ENCODE measurements at regions not wholly inside any gene's neighbourhood (a gene's known extent, or its start where the extent isn't known, plus 50 kb on each side); places are given as distances from the start of the nearest gene placed in this dataset.
"Not testable (repeated sequence)": the region's sequence is repeated elsewhere in the genome, so short reads cannot be mapped to it uniquely, and the experiment has no call there.

DNA sequence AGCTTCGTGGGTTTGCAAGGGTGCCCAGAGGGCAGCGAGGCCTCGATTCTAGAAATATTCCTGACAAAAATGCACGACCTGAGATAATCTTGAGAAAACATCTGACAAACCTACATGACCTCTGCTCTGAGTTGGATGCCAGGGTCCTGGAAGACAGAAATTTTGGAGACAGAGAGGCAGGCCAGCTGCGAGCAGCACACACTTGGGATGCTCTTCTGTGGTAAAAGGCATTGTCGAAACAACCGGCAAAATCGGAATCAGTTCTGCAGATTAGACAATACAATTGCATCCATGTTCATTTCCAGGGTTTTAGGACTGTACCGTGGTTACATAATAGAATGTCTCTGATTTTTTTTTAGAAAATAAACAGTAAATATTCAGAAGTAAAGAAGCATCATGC lies 74.2 kb downstream of the GADD45G start:
- H3K36me3 ChIP-seq (ENCODE audit: low read depth) = no peaks in the 10 kb centered on the region
- DNase-seq (no peak), ATAC-seq (no peak)
- peaks cover 18% of the 10 kb centered on the region for H3K4me1 ChIP-seq (ENCODE audit: low read depth)
- H3K9me3 ChIP-seq = no peaks in the 10 kb centered on the region
- H3K4me3 ChIP-seq = no peak overlapping the region
- intact Hi-C loops (cut with DNase I, micrococcal nuclease) = no loop called here
- TF ChIP-seq, protein P1, sequence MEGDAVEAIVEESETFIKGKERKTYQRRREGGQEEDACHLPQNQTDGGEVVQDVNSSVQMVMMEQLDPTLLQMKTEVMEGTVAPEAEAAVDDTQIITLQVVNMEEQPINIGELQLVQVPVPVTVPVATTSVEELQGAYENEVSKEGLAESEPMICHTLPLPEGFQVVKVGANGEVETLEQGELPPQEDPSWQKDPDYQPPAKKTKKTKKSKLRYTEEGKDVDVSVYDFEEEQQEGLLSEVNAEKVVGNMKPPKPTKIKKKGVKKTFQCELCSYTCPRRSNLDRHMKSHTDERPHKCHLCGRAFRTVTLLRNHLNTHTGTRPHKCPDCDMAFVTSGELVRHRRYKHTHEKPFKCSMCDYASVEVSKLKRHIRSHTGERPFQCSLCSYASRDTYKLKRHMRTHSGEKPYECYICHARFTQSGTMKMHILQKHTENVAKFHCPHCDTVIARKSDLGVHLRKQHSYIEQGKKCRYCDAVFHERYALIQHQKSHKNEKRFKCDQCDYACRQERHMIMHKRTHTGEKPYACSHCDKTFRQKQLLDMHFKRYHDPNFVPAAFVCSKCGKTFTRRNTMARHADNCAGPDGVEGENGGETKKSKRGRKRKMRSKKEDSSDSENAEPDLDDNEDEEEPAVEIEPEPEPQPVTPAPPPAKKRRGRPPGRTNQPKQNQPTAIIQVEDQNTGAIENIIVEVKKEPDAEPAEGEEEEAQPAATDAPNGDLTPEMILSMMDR (IDR thresholded peaks at IDR 0.05) = no peak

DNA sequence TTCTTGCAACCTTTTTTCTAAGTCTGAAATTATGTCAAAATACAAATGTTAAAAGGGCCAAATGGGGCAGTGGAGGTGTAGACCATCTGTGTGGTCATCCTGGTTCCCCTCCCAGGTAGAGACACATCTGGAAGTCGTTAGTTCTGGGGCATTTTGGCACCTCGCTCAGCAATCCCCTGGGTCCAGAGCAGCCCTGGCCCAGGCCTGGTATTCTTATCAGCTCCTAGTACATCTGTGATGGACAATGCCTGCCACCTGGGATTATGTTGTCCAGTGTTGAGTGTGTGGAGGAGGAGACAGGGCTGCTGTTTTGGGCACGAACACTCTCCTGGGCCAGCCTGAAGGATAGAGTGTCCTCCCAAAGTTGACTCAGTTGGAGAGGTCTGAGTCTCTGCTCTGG lies 74.8 kb downstream of the GADD45G start:
- intact Hi-C loops (cut with DNase I, micrococcal nuclease) = no loop called here
- Histone ChIP-seq H3K36me3 (ENCODE audit: low read depth) (no peaks in the 10 kb centered on the region), H3K4me3 (no peak overlapping the region), H3K9me3 (no peaks in the 10 kb centered on the region), H3K4me1 (ENCODE audit: low read depth) (peaks cover 18% of the 10 kb centered on the region)
- DNase-seq (no peak), ATAC-seq (no peak)
- TF ChIP-seq, protein P1 (IDR thresholded peaks at IDR 0.05) = no peak

DNA sequence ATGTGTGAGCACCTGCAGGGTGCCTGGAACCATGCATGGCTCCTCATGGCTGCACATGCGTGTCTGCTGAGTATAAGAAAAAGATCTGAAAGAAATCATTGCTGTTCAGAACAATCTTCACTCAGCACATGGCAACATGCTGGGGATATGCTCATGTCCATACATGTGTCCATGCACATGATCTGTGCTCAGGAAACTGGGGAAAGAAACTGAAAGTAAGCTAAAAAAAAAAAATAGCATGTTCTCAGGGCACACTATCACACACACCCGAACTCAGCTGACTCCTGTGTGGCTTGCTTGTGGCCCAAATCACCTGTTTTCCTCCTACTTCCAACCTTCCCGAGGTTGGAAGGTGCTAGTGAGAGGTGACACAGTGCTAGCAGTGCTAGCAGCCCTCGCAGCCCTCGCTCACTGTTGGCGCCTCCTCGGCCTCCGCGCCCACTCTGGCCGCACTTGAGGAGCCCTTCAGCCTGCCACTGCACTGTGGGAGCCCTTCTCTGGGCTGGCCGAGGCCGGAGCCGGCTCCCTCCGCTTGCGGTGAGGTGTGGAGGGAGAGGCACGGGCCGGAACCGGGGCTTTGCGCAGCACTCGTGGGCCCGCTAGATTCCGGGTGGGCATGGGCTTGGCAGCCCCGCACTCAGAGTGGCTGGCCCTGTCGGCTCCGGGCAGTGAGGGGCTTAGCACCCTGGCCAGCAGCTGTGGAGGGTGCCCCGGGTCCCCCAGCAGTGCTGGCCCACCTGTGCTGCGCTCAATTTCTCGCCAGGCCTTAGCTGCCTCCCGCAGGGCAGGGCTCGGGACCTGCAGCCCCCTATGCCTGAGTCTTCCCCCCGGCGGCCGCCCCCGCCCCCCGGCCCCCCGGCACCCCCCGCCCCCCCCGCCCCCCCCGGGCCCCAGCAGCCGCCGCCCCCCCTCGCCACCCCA lies 76.0 kb downstream of the GADD45G start:
- Histone ChIP-seq H3K36me3 (ENCODE audit: low read depth) (no peaks in the 10 kb centered on the region), H3K4me1 (ENCODE audit: low read depth) (peaks cover 9% of the 10 kb centered on the region), H3K4me3 (no peak overlapping the region), H3K9me3 (no peaks in the 10 kb centered on the region)
- no peak for ATAC-seq
- TF ChIP-seq, protein P1 (IDR thresholded peaks at IDR 0.05) = no peak
- intact Hi-C loops (cut with DNase I, micrococcal nuclease) = no loop called here
- DNase-seq = no peak

DNA sequence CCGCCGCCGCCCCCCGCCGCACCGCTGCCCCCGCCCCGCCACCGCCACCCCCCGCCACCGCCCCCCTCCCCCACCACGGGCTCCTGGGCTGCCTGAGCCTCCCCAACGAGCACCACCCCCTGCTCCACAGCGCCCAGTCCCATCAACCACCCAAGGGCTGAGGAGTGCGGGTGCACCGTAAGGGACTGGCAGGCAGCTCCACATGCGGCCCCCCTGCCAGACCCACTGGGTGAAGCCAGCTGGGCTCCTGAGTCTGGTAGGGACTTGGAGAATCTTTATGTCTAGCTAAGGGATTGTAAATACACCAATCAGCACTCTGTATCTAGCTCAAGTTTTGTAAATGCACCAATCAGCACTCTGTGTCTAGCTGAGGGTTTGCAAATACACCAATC lies 76.7 kb downstream of the GADD45G start:
- not testable (repeated sequence) for H3K36me3 ChIP-seq (ENCODE audit: low read depth); ATAC-seq

DNA sequence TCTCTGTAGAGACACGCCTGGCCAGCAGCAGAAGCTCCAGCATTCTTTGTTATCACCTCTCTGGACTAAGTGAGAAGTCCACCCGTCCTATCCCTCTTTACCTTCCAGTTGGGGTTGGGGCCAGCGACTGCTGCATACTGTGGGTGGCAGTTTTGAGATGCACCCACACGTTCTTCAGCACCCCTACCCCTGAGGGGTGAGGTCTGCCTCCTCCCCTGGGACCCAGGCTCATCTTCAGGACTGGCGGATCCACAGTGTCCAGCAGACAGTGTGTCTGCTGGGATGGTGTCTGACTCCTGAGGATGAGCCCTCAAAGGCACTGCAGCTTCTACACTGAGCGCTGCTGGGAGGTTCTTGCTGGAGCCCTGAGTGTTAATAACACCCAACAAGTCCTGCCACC lies 78.8 kb downstream of the GADD45G start:
- TF ChIP-seq, protein P1 (IDR thresholded peaks at IDR 0.05) = no peak
- Histone ChIP-seq H3K4me3 (no peak overlapping the region), H3K9me3 (no peaks in the 10 kb centered on the region), H3K36me3 (ENCODE audit: low read depth) (no peaks in the 10 kb centered on the region), H3K4me1 (ENCODE audit: low read depth) (peaks cover 2% of the 10 kb centered on the region)
- DNase-seq (no peak), ATAC-seq (no peak)
- intact Hi-C loops (cut with DNase I, micrococcal nuclease) = no loop called here

More for the DNA sequence above, 76.7 kb downstream of the GADD45G start:
- H3K4me3 ChIP-seq; DNase-seq; intact Hi-C loops (cut with DNase I, micrococcal nuclease); H3K9me3 ChIP-seq; H3K4me1 ChIP-seq (ENCODE audit: low read depth): not testable (repeated sequence)

DNA sequence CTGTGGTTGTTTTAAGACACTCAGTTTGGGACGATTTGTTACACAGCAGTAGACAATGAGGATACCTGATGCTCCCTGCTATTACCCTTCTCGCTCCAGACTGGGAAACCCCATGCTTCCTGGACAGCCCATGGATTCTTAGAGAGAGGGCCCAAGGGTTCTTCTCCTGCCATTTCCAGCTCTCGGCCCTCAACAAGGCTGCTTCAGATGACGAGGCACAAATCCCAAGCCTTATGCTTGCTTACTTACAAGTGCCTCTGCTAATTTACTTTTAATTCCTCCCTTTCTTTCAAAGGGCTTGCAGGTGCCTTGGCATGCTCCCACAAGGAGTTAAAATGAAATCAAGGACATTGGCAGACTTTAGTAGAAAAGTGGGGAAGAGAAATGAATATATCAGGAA lies 79.4 kb downstream of the GADD45G start:
- ATAC-seq = no peak
- Histone ChIP-seq H3K4me1 (ENCODE audit: low read depth) (peaks cover 2% of the 10 kb centered on the region), H3K9me3 (no peaks in the 10 kb centered on the region)

More for the DNA sequence above, 79.4 kb downstream of the GADD45G start:
- intact Hi-C loops (cut with DNase I, micrococcal nuclease) = no loop called here
- no peaks in the 10 kb centered on the region for H3K36me3 ChIP-seq (ENCODE audit: low read depth)
- H3K4me3 ChIP-seq = no peak overlapping the region
- TF ChIP-seq, protein P1 (IDR thresholded peaks at IDR 0.05) = no peak
- no peak for DNase-seq
